ENCODE measurements at regions not wholly inside any gene's neighbourhood (a gene's known extent, or its start where the extent isn't known, plus 50 kb on each side); places are given as distances from the start of the nearest gene placed in this dataset.
"Not testable (repeated sequence)": the region's sequence is repeated elsewhere in the genome, so short reads cannot be mapped to it uniquely, and the experiment has no call there.

DNA sequence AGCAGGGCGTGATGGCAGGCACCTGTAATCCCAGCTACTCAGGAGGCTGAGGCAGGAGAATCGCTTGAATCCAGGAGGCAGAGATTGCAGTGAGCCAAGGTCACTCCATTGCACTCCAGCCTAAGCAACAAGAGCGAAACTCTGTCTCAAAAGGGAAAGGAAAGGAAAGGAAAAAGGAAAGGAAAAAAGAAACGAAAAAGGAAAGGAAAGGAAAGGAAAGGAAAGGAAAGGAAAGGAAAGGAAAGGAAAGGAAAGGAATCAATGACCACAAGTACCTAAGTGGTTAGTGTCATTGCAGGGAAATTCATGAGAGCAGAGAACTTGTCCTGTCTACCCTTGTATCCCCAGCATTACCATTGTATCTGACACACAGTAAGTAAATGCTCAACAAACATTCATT lies 195.7 kb upstream of the TENT5A start:
- H3K23ac ChIP-seq (ENCODE audit: insufficient read length); H3K18ac ChIP-seq (ENCODE audit: extremely low read depth, low read length); H2BK12ac ChIP-seq (ENCODE audit: low read depth, low read length); H2AFZ ChIP-seq (ENCODE audit: low read length); H3K4me2 ChIP-seq (ENCODE audit: insufficient read depth in 1 of 2, low read depth in 2 of 2, low read length in 2 of 2); H3K4ac ChIP-seq (replicated peaks; ENCODE audit: insufficient read length, low read depth, low read length); H2BK20ac ChIP-seq (ENCODE audit: low read length); H4K91ac ChIP-seq (replicated peaks; ENCODE audit: insufficient read length, low read length); H3K9me3 ChIP-seq (ENCODE audit: insufficient read depth in 2 of 2, low read depth in 1 of 2, low read length in 1 of 2); H3K27ac ChIP-seq (ENCODE audit: low read depth, low read length); H3K4me3 ChIP-seq (ENCODE audit: extremely low read depth in 1 of 4, insufficient read depth in 2 of 4, low read depth in 3 of 4, low read length in 4 of 4); POLR2A ChIA-PET (ENCODE audit: partially characterized antibody); H2BK15ac ChIP-seq (ENCODE audit: low read length); H3K4me1 ChIP-seq (replicated peaks in 1 of 4; ENCODE audit: control insufficient read depth in 3 of 4, insufficient read depth in 4 of 4, low read length in 3 of 4); H3K14ac ChIP-seq (ENCODE audit: insufficient read length); H3K36me3 ChIP-seq (ENCODE audit: control insufficient read depth in 2 of 4, insufficient read depth in 4 of 4, low read length in 3 of 4); FAIRE-seq; H2BK5ac ChIP-seq (ENCODE audit: low read depth, low read length); H3K9ac ChIP-seq (replicated peaks in 1 of 4; ENCODE audit: extremely low read depth in 1 of 4, low read depth in 3 of 4, low read length in 3 of 4); H2BK120ac ChIP-seq (replicated peaks; ENCODE audit: low read depth, low read length); DNase-seq (ENCODE audit: low read depth in 1 of 2, low spot score in 2 of 2); H4K5ac ChIP-seq (ENCODE audit: insufficient read length, low read depth, low read length); H2AK5ac ChIP-seq (ENCODE audit: low read depth, low read length); H4K20me1 ChIP-seq (replicated peaks in 1 of 2; ENCODE audit: control insufficient read depth in 1 of 2, insufficient read depth in 2 of 2, low read length in 2 of 2); H3K56ac ChIP-seq (replicated peaks; ENCODE audit: insufficient read length, low read depth, low read length); H3K79me2 ChIP-seq (ENCODE audit: control insufficient read depth in 1 of 2, insufficient read depth in 2 of 2, low read length in 2 of 2); H4K8ac ChIP-seq (ENCODE audit: extremely low read depth, insufficient read depth, low read length); H3K23me2 ChIP-seq (ENCODE audit: low read depth, low read length); H3K27me3 ChIP-seq (replicated peaks in 1 of 4; ENCODE audit: control insufficient read depth in 3 of 4, extremely low read depth in 1 of 4, insufficient read depth in 3 of 4, low read length in 3 of 4); H3K79me1 ChIP-seq (ENCODE audit: low read depth, low read length): not testable (repeated sequence)
- CTCF ChIA-PET (ENCODE audit: partially characterized antibody) = interaction anchor here (0.6 kb wide), 1 partner anchor 651 kb away, joined by 4 read pairs; no protein-coding TSS in a partner anchor
- 73% methylated on average over 4 of the region's 4 CpGs; no CpG with 5 or more reads in 1 of the 2 experiments for WGBS, 2 experiments (ENCODE audit: extremely low coverage in 1 of 2, insufficient coverage in 1 of 2, insufficient read length in 1 of 2, insufficient replicate concordance in 2 of 2, low coverage in 1 of 2, low lambda C conversion rate in 2 of 2, missing lambda C conversion rate in 1 of 2)

Data from H1 (cell line).